GM19328 (cell line): ENCODE measurements at regions not wholly inside any gene's neighbourhood (a gene's known extent, or its start where the extent isn't known, plus 50 kb on each side); places are given as distances from the start of the nearest gene placed in this dataset.

ENCODE experiments used
- ATAC-seq: cut with Tn5 transposase; IDR thresholded peaks from one replicate; pipeline ENCODE4 v1.9.1; 2021; ENCODE audit warnings: mild to moderate bottlenecking, moderate library complexity; ENCODE audit not compliant: unreplicated experiment

DNA sequence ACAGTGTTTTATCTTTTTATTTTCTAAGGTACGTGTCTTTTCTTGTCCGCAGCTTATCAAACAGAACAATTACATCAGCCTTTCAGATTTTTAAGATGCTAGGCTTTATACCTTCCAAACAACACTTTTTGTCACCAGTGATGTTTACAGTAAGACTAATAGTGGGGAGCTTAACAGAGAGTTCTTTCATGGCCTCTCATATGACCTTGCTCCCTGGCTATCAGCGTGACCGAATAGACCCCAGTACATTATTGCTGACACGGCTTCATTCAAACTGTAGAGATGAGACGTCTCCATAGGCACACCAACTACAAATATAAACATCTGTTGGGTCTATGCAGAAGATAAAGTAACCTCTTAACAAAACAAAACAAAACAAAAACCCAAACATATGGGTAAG, 477.6 kb upstream of the KCNMB2 start:
- no peak for ATAC-seq

- no peak for ATAC-seq
Measured at GRCh38 chr3:178059119-178059518, 477.1 kb upstream of the KCNMB2 start.

- ATAC-seq: no peak
Measured at GRCh38 chr3:178059836-178060235, 476.4 kb upstream of the KCNMB2 start.

- no peak for ATAC-seq
Measured at GRCh38 chr3:178060407-178060806, 475.8 kb upstream of the KCNMB2 start.

- ATAC-seq: no peak
Measured at GRCh38 chr3:178062126-178062525, 474.1 kb upstream of the KCNMB2 start.

DNA sequence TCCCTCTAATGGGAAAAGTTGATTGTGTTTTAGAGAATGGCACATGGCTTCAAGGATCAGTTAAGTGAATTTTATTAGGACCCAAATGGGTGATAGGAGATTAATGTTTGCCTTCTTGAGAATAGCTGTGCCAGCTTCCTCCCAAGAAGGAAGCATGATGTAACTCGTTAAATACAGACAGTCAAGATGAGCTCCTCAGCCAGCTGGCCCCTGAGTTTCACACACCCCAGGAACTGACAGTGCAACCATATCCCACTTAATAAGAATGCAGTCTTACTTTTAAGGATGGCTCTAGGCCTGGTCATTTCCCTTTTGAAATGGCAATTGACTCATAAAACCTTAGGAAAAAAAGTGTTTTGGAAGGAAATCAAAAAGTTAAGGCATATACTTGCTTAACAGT, 472.8 kb upstream of the KCNMB2 start:
- ATAC-seq: no peak

DNA sequence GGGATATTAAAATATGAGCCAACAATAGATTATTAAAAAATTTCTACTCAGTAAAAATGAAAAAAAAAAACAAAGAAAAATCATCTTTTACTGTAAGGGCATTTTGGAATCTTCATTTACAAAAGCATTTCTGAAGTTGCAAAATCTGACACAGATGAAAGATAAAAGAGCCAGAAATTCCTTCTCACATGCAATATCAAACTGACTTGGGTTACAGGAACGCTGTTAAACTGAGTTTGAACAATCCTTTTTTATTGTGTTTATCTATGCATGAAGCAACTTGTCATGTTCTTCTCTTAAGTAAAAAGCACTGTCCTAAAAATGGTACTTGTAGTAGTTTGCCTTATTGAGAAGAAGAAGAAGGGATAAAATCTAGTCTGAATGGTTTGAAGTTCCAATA, 468.5 kb upstream of the KCNMB2 start:
- ATAC-seq: no peak

DNA sequence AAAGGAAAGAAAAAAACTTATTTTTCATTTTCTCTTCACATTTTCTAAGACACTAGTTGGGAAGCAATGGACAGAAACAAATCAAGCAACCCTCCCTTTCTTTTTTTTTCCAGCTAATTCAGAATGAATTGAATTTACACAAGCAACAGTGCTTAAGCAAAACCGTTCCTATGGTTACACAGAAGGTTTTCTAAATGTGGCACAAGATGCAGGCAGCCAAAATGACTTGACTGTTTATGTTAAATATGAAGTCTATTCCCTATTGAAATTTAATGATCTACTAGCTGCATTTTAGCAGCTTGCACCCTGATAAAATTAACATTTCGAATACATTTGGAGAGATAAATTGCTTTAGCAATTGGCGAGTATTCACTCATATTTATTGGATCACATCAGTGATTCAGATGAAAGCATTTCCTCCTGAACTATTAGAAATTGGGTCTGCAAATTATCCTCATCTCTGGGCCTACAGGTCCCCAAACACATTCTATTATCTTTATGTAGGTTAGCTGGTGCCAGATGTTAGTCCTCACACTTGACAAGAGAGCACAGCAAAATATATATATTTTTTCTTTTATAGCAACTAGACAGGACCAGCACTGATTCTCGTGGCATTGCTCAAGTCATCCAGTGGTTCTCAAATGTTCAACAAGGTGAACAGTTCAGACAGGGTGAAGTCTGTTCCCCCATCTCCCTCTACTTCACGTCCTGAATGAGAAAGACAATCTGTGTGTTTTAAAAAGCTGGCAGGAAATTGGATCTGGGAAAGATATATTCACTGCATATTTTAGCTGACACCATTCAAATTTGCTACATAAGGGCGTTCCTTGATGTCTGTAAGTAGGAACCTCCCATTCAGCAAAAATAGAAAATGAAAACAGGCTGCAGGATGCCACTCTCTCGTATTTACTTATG, 463.6 kb upstream of the KCNMB2 start:
- ATAC-seq: no peak

DNA sequence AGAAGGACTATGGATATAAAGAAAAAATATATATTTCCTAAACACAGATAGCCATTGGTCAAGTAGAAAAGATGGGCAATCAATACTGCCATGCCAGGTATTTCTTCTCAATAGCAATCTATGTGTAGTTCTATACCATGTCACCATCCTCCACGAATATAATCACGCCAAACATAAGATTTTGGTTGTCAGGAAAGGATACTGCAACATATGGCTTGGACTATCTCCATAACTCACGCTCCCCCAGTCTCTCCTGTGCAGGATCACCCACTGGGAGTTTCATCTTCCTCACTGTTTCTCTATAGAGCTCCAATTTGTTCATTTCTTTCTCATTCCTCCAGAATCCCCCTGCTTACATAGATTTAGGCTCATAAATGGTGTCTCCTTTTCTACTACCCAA, 462.9 kb upstream of the KCNMB2 start:
- no peak for ATAC-seq

- ATAC-seq: no peak
Measured at GRCh38 chr3:178075344-178075743, 460.9 kb upstream of the KCNMB2 start.

DNA sequence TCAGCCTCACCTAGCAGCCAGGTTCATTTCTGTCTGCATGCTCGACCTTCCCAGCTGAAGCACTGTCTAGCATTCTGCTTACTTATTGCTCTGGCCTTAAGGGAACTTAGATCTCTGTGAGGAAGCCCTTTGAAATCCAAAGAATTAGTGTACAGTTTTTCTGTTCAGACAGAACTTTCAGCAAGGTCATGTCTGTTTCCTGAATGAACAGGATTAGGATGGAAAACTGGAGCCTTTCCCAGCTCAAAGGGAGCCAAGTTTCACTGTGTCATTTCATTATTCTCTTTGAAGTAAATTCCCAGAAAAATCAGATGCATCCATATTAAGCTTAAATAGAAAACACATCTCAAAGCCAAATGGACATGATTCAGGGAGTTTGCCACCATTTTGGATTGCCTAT, 457.3 kb upstream of the KCNMB2 start:
- ATAC-seq: no peak

DNA sequence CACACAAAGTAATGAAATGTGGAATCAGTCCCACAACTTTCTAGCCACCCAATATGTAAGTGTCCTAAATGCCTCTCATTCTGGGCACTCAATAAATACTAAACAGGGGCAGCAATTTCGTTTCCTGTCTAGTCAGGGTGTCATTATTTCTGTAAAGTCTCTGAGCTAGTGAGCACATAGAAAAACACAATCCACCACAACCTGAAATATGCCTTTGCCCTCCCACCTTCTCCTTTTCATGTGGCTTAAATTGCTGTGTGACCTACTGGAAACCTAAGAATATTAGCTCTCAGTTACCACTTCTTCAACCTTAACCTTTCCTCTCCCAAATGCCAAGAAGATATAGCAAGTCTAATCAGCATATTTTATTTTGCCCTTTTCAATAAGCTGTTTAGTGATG, 456.3 kb upstream of the KCNMB2 start:
- no peak for ATAC-seq

DNA sequence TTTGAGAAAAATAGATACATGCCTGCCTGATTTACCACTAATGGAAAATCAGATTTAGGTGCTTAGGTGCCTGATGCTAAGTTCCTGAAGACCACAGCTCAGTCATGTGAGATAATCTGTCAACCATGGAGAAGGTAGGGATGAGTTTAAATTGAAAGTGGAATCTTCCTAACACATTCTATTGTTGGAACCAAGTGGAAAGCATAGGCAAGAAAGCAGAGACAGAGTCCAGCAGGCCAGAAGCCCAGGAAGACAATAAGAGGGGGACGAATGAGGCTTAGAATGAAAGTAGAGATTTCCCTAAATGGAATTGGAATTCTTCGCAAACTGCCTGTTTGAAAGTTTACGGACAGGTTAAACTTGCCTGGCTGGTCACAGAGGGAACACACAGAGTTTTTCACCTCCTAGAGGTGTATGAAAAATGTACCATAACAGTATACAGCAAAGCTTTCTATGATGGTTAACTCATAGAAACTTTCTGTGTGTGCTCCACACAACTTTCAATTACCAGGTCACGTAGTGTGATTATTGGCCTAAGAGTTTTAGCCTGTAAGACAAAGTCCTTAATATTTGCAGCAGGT, 453.8 kb upstream of the KCNMB2 start:
- no peak for ATAC-seq

GRCh38 chr3:178083906-178084866, 452.1 kb upstream of the KCNMB2 start:
- ATAC-seq: no peak

- no peak for ATAC-seq
Measured at GRCh38 chr3:178084938-178085816, 451.1 kb upstream of the KCNMB2 start.

DNA sequence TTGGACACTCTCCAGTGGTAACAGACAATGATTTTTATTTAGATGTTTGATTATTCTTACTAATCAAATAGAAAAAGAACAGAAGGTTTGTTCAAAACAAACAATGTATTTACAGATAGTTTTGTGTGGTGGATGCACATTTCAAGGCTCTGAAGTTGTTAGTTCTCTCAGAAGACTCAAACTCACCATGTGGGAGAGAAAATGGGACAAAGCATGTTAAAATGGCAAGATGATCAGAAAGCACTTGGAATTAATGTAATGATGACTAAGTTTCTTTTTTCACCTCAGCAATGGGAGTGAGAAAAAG, 450.5 kb upstream of the KCNMB2 start:
- no peak for ATAC-seq

DNA sequence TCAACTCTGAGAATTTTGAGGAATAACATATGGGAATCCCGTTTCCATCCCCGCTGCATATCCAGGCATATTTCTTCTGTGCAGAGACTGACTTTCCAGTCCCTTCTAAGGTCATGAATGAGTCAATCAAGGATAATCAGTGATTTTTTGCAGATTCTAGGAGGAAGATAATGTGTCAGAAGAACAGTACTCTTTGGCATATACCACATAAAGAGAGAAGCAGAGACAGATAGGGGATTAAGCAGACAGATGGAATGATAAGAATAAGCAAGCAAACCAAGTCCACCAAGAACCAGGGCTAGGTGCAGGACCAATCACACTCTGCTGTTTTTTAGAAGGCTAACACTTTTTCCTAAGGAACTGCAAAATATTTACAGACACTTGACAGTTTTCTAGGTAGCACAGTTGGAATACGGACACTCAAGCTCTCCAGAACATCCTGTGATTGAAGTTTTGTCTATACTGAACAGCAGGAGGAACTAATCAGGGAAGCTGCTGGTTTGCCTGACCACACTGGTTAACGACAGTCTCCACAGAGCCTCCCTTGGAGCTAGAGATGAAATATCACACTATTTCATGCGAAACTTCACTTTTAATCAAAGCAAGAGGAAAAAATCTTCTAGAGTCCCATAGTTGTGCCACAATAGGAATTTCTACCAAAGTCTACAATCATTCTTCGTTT, 450.0 kb upstream of the KCNMB2 start:
- no peak for ATAC-seq

GRCh38 chr3:178087376-178087775, 448.9 kb upstream of the KCNMB2 start:
- no peak for ATAC-seq

GRCh38 chr3:178088963-178089362, 447.3 kb upstream of the KCNMB2 start:
- ATAC-seq: no peak

- no peak for ATAC-seq
Measured at GRCh38 chr3:178090899-178091298, 445.3 kb upstream of the KCNMB2 start.
